Amniotic stem cell (primary cell): ENCODE measurements at regions not wholly inside any gene's neighbourhood (a gene's known extent, or its start where the extent isn't known, plus 50 kb on each side); places are given as distances from the start of the nearest gene placed in this dataset.

Experiments
- DNase-seq: peaks from one replicate; lab custom pipeline; 2025; lab: John Stamatoyannopoulos, UW

DNA sequence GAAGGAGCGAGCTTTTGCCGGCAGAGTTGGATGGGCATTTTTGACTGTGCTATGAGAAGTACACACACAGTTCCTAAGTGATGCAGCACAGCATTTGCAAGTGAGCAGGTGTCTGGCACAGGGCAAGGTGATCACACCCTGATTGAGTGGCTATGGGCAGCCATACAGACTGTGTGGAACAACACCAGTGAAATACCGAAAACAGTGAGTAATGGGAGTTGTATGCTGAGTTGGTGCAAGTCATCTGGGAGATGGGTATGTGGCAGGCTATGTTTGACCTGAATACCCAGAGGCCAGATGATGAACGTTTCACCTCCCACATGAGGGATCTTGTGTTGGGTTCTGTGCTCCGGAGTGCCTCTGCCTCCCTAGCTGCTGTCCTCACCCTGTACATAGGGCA is 53.5 kb upstream of the TIPARP start:
- DNase-seq, result no peak

DNA sequence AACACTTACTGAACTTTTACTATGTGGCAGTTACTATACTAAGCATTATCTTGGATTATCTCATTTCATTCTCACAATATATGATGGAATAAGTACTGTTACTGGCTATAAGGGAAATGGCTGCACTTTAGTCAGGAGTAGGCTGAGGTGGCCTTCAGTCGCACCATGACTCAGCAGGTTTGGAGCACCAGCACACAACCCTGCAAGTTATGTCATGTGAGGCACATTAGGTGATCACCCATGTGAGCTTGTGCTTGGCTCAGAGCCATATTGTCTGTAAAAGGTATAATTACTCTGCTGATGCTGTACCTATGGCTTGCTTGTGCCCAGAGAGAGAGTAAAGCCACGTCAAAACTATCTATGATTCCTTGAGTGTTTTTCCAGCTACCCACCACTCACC is 54.1 kb upstream of the TIPARP start:
- no peak for DNase-seq

DNA sequence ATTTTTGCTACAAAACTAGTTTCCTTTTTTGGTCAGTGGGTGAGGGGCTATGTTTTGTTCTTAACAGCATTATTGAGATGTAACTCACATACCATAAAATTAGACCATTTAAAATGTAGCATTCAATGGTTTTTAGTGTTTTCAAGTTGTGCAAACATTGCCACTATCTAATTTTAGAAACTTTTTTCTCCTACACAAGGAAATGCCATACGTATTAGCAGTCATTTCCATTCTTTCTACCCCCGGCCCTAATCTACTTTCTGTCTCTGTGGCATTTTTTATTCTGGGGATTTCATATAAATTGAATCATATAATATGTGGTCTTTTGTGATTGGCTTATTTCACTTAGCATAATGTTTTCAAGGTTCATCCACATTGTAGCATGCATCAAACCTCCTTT is 55.0 kb upstream of the TIPARP start:
- DNase-seq, result no peak

DNA sequence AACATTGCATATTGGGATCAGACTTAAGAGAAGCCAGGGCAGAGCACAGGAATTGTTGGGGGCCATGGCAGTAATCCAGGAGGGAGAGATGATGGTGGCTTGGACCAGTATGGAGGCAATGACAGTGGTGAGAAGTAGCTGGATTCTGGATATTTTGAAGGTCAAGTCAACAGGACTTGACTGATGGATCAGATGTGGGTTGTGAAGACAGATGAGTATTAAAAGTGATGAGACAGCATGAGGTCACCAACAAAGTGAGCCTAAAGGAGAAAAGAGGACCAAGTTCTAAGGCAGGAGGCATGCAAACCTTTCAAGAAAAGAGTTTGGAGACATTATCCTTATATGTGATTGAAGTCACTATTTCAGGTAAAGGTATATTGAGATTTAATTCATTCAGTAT is 56.6 kb upstream of the TIPARP start:
- no peak for DNase-seq

DNA sequence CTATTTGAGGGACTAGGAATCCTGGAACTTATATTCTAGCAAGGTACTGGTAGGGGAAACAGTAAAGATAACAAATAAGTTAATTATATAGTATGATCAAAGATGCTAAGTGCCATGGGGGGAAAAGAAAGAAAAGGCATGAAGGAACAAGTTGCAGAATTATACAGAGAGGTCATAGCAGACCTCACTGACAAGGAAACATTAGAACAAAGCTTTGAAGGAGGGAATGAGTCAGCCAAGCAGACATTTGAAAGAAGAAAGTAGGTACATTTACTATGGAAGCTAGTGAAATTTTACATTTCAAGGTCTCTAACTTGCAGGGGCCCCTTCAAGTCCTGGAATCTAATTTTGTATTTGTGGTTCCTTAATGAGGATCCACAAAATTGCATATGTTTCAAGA is 57.2 kb upstream of the TIPARP start:
- DNase-seq, result no peak

DNA sequence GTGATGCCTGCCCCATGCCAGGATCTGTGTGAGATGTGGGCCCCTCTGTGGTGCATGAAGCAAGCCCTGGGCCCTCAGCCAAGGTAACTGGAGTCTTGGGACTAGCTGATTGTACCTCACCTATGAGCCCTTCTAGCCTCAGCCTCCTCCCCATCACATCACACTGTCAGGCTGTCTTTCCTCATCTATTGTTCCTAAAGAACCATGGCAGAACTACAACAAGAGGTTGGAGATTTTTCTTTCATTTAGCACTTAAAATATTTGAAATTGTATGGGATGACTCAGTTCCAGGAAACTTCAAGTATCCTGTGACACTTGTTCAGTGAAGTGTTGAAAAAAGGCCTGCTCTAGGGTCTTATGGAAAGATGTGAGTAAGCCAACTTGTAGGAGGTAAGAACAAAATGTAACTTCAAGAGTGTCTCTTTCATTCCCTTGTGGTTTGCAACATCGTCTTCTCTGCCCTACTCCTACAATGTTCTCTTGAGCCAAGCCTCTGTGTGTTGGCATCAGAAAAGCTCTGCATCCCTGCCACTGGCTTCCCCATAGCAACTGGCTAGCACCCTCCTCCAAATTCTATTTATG is 58.7 kb upstream of the TIPARP start:
- no peak for DNase-seq

DNA sequence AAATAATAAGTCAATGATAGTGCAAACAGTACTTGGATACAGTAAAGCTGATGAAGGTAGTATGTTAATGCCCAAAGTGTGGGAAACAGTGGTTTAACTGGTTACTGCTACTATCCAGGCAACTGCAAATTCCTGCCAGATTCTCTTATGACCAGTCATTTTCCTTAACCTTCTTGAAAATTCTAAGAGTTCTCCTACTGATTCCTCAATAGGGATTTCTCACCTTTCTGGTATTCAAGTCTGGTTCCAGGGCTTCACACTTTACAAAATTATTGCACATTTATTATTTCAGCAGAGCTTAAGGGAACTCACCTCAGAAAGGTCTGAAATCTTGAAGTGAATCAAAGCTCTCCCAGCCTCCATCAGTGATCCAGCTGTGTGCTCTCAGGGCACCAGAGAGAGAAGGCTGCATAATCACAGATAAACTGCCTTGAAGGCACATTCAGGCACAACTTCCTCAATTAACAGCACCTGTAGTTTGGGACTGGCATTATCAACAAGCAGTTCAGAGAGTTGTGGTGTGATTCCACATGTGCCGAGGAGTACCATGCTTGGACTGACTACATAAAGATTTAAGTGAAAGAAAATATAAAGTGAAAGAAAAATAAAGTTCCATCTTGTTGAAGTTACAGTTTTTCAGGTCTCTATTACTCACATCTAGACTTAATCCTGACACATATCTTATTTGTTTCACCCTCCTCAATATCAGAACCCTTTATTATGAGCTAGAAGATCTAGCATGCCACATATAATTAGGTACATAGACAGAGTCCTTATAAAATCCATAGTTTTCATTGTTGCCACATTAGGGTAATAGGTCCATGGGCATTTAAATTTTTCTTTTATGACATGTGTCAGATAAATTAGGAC is 59.5 kb upstream of the TIPARP start:
- DNase-seq, result no peak

DNA sequence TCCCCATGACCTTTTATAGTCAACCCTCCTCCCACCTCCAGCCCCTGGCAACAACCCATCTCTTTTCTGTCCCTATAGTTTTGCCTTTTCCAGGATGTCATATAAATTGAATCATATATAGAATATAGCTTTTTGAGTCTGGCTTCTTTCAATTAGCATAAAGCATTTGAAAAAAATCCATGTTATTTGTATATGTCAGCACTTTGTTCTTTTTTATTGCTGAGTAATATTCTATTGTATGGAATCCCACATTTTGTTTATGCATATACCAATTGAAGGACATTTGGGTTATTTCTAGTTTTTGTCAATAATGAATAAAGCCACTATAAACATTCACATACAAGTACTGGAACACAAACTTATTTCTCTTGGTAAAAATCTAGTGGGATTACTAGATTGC is 58.0 kb upstream of the SSR3 start:
- DNase-seq, result no peak

DNA sequence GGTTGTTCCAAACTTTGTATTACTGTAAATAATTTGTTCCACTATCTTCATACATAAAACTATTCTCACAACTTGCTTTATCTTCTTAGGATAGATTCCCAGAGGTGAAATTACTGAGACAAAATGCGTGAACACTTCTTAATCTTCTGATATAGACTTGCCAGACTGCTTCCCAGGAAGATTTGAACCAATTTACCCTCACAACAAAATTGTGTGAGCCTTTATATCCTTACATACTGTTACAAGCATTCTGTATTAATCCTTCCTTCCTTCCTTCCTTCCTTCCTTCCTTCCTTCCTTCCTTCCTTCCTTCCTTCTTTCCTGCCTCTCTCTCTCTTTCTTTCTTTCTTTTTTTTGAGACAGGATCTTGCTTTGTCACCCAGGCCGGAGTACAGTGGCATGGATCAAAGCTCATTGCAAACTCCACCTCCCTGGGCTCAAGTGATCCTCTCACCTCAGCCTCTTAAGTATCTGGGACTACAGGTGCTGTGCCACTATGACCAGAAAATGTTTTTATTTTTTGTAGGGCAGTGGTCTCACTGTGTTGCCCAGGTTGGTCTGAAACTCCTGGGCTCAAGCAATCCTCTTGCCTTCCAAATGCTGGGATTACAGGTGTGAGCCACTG is 57.1 kb upstream of the SSR3 start:
- DNase-seq, result no peak

DNA sequence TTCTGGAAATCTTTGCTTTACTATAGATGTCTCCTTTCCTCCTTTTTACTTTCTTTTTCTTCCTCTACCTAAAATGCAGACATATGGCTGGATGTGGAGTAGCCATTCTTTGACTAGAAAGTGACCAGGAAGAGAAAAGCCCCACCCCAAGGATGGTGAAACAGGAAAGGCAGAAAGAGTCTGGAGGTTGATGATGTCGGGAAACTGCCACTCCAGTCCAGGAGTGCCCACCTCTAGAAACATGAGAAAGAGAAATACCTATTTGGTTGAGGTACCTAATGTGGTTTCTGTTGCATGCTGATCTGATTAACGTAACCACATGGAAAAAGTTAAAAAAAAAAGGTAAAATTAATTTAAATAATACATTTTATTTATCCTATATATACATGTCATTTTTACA is 55.2 kb upstream of the SSR3 start:
- DNase-seq, result no peak

DNA sequence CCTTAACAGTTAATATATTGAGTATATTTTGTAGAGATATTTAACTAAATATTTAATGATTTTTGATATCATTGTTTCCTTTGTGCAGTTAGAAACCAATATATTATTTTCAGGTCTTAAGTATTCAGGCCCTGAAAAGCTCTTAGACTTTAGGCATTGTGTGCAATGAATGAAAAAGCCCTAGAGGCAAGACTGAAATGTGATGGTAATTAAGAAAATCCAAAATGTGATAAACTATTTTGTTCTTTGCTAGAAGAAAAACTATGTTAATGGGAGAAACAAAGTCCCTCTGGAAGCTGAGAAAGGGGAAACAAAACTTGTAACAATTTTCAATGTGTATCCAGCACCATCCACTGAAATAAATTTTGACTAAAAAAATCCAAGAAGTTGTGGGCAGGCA is 54.6 kb upstream of the SSR3 start:
- no peak for DNase-seq

DNA sequence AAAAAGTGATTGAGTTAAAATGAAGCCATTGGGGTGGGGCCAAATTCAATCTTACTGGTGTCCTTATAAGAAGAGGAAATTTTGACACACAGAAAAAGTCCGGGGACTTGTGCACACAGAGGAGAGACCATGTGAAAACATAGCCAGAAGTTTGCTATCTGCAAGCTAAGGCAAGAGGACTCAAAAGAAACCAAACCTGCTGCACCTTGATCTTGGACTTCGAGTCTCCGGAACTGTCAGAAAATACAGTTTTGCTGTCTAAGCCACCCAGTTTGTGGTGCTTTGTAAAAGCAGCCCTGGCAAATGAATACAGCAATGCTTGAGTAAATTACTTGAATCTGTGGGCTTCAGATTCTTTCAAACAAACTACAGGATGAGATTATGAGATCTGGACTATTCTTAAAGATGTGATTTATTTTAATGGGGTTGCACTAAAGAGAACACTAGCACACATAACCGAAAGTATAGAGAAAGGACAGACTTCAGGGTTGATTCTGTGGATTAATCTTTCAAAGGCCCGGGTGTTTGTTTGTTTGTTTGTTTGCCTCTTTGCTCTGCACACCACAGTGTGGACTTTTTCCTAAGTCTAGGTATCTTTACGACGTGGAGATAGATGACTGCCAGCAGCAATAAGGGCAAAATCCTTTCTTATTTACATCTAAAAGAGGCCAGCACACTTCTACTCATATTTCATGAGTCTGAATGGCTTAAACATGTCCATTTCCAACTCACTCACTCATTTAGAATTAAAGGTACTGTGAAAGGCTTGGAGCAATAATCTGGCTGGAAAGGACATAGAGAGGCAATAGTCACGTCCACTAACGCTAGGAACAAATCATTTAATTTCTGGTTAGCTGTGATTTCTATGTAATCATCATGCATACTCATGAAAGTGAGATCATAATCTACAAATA is 53.9 kb upstream of the SSR3 start:
- no peak for DNase-seq

DNA sequence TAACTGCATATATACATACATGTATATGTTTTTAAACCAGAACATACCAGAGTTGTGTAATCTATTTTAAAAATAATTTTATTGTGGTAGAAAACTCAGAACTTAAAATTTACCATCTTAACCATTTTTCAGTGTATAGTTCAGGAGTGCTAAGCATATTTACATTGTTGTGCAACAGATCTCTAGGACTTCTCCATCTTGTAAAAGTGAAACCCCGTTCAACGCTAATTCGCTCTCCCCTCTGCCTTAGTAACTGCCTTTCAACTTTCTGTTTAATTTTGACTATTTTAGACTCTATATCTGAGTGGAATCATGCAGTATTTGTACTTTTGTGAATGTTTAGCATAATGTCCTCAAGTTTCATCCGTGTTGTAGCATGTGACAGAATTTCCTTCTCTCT is 51.8 kb upstream of the SSR3 start:
- DNase-seq, result no peak

DNA sequence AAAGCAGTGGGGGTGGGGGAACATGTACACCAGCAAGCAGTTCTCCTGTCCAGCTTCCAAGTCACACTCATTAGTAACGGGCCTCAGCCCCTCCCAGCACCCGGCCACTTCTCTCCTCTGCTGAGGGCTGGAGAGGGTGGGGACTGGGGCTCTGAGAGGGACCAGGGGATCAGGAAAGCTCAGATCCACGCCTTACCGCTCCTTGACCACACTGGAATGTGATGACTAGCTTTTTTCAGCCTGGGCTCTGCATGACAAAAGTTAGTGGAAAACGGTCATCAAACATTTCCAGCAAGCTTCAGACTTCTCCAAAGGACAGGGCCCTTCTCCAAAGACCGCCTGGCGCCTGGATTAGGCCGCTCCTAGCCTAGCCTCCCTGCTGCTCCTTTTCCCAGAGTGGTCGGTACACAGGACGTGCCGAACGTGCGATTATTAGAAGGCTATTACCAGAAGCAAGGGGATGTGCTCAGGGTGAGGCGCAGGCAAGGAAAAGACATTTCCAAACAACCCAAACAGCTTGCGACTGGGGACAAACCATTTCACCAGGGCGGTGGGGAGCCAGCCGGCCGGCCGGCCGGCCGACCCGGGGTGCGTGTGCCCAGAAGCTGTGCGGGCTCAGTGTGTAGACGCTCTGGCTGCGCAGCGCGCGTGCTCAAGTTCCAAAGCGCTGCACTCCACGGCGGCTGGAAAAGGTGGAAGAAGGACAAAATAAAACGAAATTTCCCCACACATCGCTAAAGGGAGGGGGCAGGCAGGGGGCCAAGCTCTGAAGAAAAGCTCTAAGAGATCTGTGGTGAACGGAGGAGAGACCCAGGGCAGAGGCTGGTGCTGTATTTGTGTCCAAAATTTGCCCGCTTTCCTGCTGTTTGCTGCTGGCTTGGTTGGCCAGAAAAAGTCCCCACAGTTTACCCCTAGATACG is 51.0 kb upstream of the SSR3 start:
- peak; percentile 52 for DNase-seq

DNA sequence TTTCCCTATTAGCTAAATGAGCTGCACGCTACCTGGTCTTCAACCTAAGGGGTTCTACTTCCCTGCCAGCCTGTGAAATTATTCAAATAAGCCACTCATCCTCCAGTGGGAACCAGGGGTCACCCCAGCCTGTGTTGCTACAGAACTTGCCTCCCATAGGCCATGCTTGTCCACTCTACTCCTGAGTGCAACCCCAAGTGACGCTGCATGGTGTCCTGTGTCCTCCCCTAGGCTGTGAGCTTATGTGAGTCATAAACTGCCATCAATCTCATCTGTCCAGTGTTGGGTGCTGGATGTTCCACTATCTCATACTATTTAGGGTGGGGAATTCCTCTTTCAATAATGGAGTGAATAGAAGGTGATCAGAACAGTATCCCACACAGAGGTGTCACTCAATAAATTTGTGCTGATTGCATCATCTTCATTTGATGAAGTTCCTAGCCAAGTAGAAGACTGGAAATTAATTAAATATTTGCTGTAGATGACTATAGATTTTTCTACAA is 49.8 kb upstream of the SSR3 start:
- DNase-seq, result no peak
